ENCODE measurements at regions not wholly inside any gene's neighbourhood (a gene's known extent, or its start where the extent isn't known, plus 50 kb on each side); places are given as distances from the start of the nearest gene placed in this dataset.

DNA sequence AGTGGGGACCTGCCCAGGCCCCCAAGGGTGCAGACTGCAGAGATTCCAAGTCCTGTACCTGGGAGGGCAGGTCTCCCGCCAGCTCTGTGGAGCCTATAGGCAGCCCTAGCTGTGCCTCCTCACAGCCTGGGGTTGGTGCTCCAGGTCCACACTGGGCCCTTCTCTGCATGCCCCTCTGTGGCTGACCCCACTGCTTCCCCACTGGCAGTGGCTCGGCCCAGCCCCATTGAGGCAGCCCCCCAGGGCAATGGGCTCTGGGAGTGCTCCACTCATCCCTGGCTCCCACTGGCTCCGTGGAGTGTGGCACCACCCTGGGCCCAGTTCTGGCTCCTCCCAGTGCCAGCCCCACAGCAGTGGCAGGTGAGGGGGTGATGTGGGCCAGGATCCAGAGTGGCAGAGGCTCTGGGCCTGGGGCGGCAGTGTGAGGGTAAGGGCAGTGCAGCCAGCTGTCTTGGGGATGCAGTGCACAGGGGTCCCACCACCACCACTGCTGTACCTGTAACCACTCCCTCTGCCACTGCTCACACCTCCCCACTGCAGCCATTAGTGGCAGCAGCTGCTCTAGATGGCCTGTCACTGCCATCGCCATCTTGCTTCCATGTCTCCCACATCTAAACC, 312.2 kb downstream of the GPM6A start:
- TF ChIP-seq RARB (CRISPR knock-in tag; IDR thresholded peaks at IDR 0.05) (no peak), POLR2A (IDR thresholded peaks at IDR 0.05; ENCODE audit: low read length) (no peak), EP300 (IDR thresholded peaks at IDR 0.05) (no peak), TFCP2L1 (CRISPR knock-in tag; IDR thresholded peaks at IDR 0.05) (no peak), SMC3 (IDR thresholded peaks at IDR 0.05) (no peak), NR3C1 (IDR thresholded peaks at IDR 0.05) (no peak)
- TF ChIP-seq, protein P1, sequence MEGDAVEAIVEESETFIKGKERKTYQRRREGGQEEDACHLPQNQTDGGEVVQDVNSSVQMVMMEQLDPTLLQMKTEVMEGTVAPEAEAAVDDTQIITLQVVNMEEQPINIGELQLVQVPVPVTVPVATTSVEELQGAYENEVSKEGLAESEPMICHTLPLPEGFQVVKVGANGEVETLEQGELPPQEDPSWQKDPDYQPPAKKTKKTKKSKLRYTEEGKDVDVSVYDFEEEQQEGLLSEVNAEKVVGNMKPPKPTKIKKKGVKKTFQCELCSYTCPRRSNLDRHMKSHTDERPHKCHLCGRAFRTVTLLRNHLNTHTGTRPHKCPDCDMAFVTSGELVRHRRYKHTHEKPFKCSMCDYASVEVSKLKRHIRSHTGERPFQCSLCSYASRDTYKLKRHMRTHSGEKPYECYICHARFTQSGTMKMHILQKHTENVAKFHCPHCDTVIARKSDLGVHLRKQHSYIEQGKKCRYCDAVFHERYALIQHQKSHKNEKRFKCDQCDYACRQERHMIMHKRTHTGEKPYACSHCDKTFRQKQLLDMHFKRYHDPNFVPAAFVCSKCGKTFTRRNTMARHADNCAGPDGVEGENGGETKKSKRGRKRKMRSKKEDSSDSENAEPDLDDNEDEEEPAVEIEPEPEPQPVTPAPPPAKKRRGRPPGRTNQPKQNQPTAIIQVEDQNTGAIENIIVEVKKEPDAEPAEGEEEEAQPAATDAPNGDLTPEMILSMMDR (IDR thresholded peaks at IDR 0.05) = no peak
